ENCODE measurements at regions not wholly inside any gene's neighbourhood (a gene's known extent, or its start where the extent isn't known, plus 50 kb on each side); places are given as distances from the start of the nearest gene placed in this dataset.
A peak's percentile ranks its signal among the peaks of the same experiment; 100 is the strongest.
"Not testable (repeated sequence)": the region's sequence is repeated elsewhere in the genome, so short reads cannot be mapped to it uniquely, and the experiment has no call there.

DNA sequence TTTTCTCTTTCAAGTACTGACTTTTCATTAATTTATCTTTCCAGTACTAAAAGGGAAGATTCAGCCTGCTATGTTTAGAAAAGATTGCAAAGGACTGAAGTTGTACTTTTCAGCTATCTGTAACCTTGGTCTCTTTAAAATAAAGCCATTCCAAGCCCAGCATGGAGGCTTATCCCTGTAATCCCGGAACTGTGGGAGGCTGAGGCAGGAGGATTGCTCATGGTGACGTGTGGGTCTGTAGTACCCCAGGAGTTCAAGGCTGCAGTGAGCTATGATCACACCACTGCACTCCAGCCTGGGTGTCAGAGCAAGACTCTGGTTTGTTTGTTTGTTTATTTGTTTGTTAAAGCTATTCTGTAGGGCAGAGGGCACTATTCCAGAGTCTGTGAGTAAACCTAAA, 50.6 kb upstream of the TMEM170B start:
- DNase-seq (ENCODE audit: low spot score), result no peak

DNA sequence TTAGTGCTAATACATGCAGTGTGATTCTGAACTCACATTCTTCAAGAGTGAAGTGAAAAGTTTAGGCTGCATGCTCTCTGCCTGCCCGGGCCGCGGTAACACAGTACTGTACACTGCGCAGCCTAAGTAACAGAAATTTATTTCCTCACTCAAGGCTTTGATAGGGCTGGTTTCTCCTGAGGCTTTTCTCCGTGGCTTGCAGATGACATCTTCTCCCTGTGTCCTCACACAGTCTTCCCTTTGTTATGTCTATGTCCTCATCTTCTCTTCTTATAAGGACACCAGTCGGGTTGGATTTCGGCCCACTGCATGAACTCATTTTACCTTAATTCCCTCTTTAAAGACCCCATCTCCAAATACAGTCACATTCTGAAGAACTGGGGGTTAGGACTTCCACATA, 51.1 kb upstream of the TMEM170B start:
- no peak for DNase-seq (ENCODE audit: low spot score)

DNA sequence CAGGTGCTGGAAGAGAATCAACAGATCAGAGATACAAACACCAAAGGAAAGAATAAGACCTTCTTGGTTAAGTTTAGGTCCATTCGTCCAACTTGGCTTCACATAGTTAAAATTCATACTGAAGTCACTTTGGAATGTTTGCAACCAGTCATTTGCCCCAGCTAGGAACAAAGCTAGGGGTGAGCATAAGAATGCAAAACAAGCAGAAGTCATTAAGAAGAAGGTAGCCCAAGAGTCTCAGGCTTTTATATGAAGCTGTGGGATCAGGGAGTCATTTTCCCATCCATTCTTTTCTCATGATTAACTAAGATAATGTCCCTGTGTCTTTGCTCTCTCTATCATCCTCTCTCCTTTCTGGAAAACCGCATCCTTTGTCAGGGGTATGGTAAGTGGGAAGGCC, 51.5 kb upstream of the TMEM170B start:
- no peak for DNase-seq (ENCODE audit: low spot score)

DNA sequence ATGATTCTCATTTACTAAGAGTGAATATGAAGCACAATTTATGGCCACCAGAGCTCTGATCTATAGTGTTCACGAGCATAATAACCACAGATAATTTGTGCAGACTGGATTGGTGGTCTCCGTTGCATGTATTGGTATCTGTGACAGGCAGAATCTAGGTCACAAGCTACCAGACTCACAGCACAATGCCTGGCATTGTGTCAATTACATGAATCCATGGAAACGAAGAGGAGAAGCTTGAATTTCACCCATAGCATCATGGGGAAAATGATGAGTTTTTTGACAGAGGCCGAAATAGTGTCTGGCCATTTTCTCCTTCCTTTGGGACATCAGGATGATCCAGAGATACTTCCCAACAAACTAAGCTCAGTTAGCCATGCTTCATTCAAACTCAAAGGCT, 52.3 kb upstream of the TMEM170B start:
- no peak for DNase-seq (ENCODE audit: low spot score)

DNA sequence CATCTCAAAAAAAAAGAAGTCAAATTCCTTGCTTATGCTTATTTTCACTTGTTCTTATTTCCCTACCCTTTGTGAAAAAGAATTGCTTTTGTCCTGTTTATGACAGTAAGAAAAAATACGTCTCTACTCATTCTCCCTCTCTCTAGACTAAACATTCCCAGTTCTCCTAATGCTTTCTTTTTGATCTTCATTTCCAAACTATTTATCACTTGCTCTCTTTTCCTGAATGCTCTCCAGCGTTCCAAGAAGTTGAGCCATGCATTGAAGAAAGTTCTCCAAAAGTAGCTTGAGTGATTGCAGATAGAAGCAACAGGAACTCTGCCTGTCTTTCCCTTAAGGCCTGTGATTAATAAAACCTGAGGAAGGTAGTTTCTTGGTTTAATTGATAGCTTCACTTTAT, 53.1 kb upstream of the TMEM170B start:
- DNase-seq (ENCODE audit: low spot score), result no peak

DNA sequence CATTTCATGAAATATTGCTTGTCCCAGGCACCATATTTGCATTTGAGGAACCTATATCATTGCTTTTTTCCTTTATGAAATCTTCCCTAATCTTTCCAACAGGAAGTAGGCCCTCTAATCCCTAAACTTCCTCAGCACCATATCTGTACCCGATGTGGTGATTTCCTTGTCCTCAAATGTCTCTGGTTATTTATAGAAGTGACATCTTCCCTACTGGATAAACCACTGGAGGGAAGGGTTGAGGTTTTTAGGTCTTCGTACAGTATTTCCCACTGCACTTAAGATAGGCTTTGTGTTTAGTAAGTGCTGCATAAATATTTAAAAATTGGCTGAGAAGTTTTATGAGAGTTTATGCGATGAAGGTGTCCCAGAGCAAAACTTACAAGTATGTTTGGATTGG, 54.9 kb upstream of the TMEM170B start:
- DNase-seq (ENCODE audit: low spot score), result no peak

DNA sequence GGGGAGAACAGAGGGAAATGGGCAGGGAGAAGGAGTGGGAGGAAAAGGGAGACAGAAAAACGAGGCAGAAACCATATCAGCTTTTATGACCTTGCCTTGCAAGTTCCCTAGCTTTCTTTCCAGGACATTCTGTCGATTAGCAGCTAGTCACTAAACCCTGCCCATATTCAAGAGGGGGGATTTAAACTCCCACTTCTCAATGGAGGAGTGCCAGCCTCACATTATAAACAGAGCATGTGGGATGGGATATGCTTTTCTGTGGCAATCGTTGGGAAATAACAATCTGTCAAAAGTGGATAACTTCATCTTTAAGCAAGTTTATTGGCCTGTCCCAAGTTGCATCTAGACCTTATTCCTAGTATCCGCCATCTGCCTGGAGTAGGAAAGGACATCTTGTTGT, 57.0 kb upstream of the TMEM170B start:
- DNase-seq (ENCODE audit: low spot score), result no peak

DNA sequence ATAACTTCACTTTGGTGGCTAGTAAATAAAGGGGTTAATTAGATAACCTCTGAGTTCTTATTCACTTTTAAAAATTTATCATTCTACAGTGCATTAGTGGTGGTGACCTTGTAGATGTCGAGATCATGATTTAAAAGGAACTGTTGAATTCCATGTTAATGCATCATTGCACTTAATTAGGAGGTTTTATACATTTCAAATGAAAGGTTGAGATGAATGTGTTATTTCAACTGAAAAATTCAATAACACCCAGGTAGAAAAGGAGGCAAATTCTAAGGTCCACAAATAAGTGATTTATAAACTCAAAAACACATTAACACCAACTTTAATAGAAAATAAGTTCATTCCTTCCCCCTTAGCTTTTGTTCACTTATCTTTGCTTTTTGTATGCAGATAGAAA, 58.3 kb upstream of the TMEM170B start:
- no peak for DNase-seq (ENCODE audit: low spot score)

DNA sequence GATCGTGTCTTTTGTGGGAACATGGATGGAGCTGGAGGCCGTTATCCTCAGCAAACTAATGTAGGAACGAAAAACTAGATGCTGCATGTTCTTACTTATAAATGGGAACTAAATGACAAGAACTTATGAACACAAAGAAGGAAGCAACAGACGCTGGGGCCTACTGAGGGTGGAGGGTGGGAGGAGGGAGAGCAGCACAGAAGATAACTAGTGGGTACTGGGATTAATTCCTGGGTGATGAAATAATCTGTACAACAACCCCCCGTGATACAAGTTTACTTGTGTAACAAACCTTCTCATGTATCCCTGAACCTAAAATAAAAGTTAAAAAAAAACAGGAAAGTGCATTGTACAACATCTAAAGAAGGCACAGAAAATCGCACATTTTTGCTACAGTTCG, 59.0 kb upstream of the TMEM170B start:
- DNase-seq (ENCODE audit: low spot score), result no peak

DNA sequence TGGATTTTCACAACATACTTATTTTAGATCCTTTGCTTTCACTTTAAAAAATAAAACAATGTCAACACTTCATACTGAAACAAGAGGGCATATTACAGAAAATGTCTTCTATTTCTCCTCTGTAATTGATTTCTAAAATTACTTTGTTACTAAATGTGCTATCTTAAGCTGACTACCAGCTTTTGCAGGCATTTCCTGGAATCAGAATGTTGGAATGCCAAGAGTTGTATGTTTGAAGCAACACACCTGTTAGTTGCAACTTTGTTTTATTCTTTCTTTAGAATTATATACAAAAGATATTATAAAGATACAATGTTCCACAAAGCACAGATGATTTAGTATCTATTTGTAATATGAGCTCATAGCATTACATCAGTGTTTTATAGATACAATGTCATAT, 62.5 kb upstream of the TMEM170B start:
- no peak for DNase-seq (ENCODE audit: low spot score)

DNA sequence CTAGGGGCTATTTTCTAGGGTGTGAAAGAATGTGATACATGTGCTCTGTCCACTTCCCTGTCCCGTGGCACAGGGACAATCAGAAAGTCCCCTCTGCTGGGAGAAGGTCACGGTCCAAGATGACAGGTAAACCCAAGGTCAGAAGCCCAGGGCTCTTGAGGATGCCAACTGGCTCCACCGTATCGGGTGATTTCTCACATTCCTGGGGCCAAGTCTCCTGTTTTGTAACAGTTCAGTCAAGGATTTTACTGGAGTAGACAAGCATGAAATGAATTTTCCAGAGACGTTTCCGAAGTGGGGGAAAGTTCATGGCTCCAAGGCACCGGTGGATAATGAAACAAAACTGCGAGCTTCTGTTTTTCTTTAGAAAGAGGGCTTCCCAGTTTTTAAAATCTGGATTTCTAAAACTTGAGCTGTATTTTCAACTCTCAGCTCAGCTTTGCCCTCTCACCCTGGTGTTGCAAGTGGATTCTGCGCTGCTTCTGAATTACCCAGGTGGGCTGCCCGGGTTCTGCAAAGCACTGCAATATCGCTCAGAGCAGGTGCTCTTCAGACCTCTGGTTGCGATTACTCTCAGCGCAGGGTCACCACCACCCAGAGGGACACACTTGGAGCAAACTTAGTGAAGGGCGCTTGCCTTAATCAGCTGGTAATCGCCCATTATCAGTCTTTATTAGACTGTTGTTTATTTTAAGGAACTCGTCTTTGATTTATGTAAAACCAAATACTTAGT, 64.4 kb upstream of the TMEM170B start:
- DNase-seq (ENCODE audit: low spot score), result no peak

DNA sequence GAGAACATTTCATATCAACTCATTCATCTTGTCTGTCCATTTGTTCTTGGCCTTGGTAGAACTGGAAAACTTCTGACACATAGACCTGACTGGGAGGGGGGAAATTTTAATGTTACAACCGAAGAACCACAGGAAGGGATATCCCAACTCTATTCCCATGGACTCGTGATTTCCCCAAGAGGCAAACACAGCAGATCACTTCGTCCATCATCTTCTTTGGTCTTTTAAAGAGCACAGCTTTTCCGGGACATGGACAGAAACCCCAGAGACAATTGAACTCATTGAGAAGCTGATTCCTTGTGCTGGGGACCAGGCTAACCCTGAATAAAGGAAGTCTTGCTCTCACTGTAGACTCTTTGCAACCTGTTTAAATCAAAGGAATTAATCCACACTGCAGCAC, 66.3 kb upstream of the TMEM170B start:
- no peak for DNase-seq (ENCODE audit: low spot score)

DNA sequence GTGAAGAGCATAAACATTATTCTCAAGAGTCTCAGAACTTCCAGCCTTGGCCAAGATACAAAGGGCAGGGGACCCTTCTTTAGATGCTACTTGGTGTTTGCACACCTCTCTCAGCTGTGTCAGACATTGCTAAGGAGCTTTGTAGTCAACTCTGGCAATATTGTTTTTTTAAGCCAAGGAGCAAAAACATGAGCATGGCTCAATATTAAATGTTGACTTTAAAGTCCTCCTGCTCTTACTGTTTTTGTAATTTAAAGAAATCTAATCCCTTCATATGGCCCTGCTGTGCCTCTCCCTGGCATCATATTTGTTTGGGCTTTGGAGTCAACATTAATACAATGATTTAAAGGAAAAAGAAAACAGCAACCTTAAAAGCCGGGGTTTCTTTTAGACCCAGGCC, 67.9 kb upstream of the TMEM170B start:
- DNase-seq (ENCODE audit: low spot score), result no peak

DNA sequence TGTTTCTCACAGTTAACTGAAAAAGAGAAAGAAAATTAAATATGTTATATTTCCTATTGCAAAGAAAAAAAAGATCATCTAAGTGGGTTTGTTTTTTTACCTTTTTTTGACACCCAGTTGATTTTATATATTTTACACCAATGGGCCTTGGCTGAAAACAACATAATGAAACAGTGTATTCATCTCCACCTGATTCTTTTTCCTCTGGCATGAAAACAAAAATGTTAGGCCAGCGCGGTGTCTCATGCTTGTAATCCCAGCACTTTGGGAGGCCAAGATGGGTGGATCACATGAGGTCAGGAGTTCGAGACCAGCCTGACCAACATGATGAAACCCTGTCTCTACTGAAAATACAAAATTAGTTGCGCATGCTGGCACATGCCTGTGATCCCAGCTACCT, 69.3 kb upstream of the TMEM170B start:
- not testable (repeated sequence) for DNase-seq (ENCODE audit: low spot score)

DNA sequence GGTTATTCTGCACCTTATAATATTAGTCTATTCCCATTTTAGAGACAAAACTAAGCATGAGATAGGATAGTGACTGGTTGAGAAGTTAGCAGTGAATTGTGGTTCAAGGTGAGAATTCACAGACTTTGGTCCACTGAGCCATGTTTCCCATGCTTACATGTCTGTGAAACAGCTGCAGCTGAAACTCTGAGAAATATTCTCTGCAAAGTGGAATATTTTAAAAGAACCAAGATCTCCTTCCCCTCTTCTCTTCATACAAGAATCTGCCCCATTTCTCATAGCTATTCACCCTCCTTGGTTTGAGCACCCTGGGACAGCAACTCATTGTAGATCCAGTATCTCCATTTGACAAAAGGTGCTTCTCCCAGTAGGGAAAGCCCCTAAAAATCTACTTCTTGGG, 70.2 kb upstream of the TMEM170B start:
- DNase-seq (ENCODE audit: low spot score), result no peak

DNA sequence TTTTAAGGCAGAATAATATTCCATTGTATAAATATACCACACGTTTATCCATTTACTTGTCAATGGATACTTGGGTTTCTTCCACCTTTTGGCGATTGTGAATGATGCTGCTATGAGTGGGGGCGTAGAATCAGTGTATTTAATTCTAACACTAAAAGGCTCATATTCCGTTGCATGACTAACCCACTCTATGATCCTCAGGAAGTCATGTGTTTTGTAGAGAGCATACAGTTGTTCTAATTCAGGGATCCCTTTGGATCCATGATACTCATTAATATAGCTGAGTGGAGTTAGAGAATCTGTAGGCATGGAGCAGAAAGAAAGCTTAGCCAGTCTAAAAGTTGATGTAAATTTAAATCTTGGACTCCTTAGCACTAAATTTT, 74.2 kb upstream of the TMEM170B start:
- no peak for DNase-seq (ENCODE audit: low spot score)

DNA sequence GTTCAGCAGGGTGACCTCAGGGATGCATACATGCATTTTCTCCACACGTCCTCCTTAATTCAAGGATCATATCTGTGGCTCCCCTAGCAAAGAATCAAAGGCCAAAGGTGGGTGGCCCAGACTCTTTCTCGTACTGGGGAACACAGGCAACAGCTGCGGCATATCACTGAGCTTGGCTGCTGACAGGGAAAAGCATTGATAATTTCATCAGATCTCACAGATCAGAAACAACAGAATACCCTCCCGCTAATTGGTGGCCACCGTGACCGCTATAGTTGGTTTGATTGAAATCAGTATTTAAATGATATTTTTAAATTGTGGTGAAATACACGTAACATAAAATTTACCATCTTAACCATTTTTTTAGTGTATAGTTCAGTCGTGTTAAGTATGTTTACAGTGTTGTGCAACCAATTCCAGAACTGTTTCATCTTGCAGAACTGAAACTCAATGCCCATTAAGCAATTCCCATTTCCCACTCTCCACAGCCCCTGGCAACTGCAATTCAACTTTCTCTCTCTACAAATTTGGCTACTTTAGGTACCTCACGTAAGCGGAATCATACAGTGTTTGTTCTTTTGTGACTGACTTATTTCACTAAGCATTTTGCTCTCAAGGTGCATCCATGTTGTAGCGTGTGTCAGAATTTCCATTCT, 74.7 kb upstream of the TMEM170B start:
- DNase-seq (ENCODE audit: low spot score), result no peak

DNA sequence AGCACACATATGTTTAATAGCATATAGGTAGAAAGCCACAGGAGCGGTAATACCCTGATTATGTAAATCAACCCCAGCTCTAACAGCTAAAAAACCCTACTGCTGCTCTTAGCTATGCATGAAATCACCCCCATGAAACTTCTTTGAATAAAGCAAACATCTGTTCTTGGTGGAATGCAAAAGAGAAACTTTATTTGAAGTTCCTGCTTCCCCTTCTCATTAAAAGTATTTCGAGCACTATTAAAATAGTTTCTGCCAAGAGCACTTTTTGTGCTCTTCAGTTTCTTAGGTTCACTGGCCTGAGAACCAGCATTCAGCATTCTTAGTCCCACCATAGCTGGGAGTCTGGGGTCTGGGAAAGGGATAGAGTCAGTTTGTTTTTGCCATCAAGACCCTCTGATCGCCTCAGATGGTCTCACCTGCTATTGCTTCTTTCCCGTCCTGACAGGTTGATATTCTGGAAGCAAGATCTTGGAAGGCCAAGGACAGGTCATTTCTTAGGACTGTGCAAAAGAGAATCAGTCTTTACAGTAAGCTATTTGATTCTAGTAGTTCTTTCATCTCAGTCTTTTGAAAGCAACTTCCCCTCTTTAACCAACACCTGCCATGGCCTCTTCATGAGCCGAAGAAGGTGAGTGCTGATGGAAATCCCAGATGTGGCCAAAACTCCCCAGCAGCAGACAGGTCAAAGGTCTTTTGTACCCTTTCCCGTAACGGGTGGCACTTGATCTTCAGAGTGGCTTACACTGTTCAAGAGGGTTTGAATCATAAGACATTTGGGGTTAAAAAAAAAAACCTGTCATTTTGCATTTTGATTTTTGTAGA, 76.5 kb upstream of the TMEM170B start:
- DNase-seq (ENCODE audit: low spot score), result no peak

DNA sequence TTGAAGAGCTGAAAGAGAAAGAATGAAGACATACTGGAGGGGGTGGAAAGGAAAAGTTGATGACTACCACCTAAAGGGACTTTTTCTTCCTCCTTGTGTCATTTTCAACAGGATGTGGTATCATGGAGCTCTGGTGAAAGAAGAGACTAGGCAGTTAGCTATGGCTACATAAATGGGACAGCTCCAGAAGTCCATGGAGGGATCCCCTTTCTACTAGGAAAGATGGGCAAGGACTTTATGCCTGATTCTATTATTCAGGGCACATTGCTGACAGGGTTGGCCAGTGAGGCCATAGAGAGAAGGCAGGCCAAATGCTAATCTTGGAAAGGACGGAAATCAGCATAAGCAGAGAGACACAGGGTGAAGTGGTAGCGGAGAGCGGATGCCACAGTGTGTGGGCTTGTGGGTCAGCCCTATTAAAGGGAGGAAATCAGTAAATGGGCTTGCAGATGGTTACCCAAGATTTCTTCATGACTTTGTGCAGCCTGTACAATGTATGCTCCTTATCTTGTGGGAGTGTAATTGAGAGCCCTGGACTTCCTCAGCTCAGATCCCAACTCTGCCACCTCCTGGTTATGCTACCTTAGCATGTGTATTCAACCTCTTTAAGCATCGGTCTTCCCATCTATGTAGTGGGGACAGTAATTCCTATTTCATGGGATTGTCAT, 77.4 kb upstream of the TMEM170B start:
- DNase-seq (ENCODE audit: low spot score), result peak; percentile 10

DNA sequence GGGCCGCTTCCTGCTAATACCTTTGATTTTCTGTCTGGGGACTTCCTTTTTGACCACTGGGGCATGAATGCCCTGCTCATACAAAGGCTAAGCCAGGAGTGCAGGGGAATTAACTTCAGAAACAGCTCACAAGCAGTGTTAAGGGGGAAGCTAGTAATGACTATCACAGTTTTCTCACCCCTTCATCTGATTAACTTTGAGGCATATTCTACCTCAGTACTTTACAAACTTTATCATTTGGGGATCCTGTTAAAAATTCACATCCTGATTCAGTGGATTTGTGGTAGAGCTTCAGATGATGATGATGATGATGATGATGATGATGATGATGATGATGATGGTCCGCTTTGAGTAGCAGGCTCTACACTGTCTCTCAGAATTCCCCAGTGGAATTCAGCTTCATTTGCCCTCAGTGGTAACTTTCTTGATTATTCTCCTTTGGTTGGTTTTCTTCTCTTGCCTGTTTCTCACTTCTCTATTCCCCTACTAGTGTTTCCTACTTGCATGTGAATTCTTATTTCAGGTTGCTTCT, 78.4 kb upstream of the TMEM170B start:
- DNase-seq (ENCODE audit: low spot score), result no peak

DNA sequence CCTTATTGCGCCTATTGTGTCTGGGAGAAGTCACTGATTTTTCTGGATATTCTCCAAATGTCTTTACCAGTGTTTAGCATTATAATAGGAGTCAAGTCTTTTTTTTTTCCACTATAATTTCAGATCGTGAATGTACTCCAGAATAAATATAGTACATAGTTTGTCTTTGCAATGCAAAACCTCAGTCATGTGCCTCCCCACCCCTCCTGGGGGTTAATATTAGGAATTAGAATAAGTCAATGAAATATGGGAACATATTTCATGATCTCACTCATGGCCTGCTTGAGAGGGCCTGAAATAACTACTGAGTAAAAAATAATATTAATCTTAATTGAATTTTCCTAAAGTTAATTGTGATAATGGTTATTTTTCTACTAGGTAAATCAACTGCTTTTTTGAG, 79.0 kb upstream of the TMEM170B start:
- DNase-seq (ENCODE audit: low spot score), result no peak

DNA sequence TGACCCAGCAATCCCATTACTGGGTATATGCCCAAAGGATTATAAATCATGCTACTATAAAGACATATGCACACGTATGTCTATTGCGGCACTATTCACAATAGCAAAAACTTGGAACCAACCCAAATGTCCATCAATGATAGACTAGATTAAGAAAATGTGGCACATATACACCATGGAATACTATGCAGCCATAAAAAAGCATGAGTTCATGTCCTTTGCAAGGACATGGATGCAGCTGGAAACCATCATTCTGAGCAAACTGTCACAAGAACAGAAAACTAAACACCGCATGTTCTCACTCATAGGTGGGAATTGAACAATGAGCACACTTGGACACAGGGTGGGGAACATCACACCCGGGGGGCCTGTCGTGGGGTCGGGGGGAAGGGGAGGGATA, 80.1 kb upstream of the TMEM170B start:
- not testable (repeated sequence) for DNase-seq (ENCODE audit: low spot score)
